Heart right ventricle (tissue), 16 donors: ENCODE measurements at regions not wholly inside any gene's neighbourhood (a gene's known extent, or its start where the extent isn't known, plus 50 kb on each side); places are given as distances from the start of the nearest gene placed in this dataset.

Experiments used
- ATAC-seq, 8 donors: fragments of 200-7000 bp; cut with Tn5 transposase; one replicate each; pipeline ENCODE4 v1.9.1; 2020; ENCODE audit warnings: mild to moderate bottlenecking in 8 of 8, moderate library complexity in 8 of 8, moderate number of reproducible peaks in 1 of 8
- DNase-seq, 2 donors: peaks; one replicate each; pipeline ENCODE4 v3.0.0-alpha.2; 2020
- H3K27ac ChIP-seq, 10 donors: fragments of 200-600 bp; sonication (generic) in 2 of 10; one replicate each; pipeline versions ENCODE4 v1.5.0 to v1.8.0; 2020 to 2022; ENCODE audit warnings: mild to moderate bottlenecking in 3 of 10
- H3K27me3 ChIP-seq, 7 donors: fragments of 200-600 bp; one replicate each; pipeline ENCODE4 v1.8.0; 2021 to 2022; ENCODE audit warnings: mild to moderate bottlenecking in 2 of 7
- H3K36me3 ChIP-seq, 9 donors: fragments of 200-600 bp; sonication (generic) in 1 of 9; one replicate each; pipeline versions ENCODE4 v1.5.0 to v1.8.0; 2020 to 2022; ENCODE audit warnings: mild to moderate bottlenecking in 2 of 9
- H3K4me1 ChIP-seq, 9 donors: fragments of 200-600 bp; sonication (generic) in 1 of 9; one replicate each; pipeline versions ENCODE4 v1.5.0 to v1.8.0; 2020 to 2022; ENCODE audit warnings: mild to moderate bottlenecking in 4 of 9
- H3K4me3 ChIP-seq, 10 donors: fragments of 200-600 bp; sonication (generic) in 2 of 10; one replicate each; pipeline versions ENCODE4 v1.5.0 to v1.8.0; 2020 to 2022; ENCODE audit warnings: mild to moderate bottlenecking in 7 of 10, moderate library complexity in 2 of 10
- H3K9me3 ChIP-seq, 11 donors: fragments of 200-600 bp in 10 of 11; sonication (generic) in 2 of 11; one replicate each; pipeline versions ENCODE4 v1.5.0 to v1.8.0; 2013 to 2022; ENCODE audit warnings: mild to moderate bottlenecking in 2 of 11, control low read depth in 1 of 11, moderate library complexity in 1 of 11
- WGBS, 2 donors: extraction: QIAGEN DNeasy Blood & Tissue Kit; methylation state at CpG; one replicate each; pipeline ENCODE4 v1.1.7; 2013; ENCODE audit warnings: inconsistent platforms in 1 of 2; 5-methylcytosine and 5-hydroxymethylcytosine counted together
- intact Hi-C, 10 donors: fragments of 100-400 bp; cut with DNase I; formaldehyde crosslinking; loops; one replicate each; pipeline versions ENCODE4 v1.11.1 to v1.14.2; 2022
- TF ChIP-seq, protein P1 (sequence below), 9 donors: fragments of 200-600 bp; sonication (generic) in 2 of 9; IDR thresholded peaks; one replicate each; pipeline versions ENCODE4 v1.5.0 to v1.8.0; 2021 to 2022; ENCODE audit warnings: antibody characterized with exemption in 9 of 9, mild to moderate bottlenecking in 5 of 9, moderate library complexity in 1 of 9
- donor health status: Arrhythmogenic right ventricular cardiomyopathy.
- donor health status: ischemic (EF 13 %, LVEDD 7.1; RV severe dilation, severe dysfunction).
- donor health status: healthy with polysubstance abuse.
- donor health status: DM: no; HTN: yes; CAD: no.
- donor health status: DM: no; HTN: no; CAD: no.
- donor health status: ischemic (EF 25% LVEDD 6.9; RV normal size, moderate dysfunction).
- donor health status: ischemic (EF 25% LVEDD 5.7; RV mildly dilated, moderate dysfunction).
- donor health status: healthy.
- donor health status: DM: yes; HTN: yes; CAD: no.
- donor health status: Ischemic cardiomyopathy.
- donor health status: ischemic (EF 35%, LVEDD 5.7; RV mildly dilated, moderate dysfunction).
- donor health status: nonischemic (EF 11% LVEDD 7.7; RV severe dilation, severe dysfunction).
- donor health status: DM: yes; HTN: yes; CAD: no.
- donor health status: PGD.
- donor health status: ischemic (EF 29% LVEDD 5.4; RV normal size, mild dysfunction).
- donor health status: nonischemic (EF 23%, LVEDD 6.1; RV moderate dilation, normal function).

- TF ChIP-seq, protein P1, sequence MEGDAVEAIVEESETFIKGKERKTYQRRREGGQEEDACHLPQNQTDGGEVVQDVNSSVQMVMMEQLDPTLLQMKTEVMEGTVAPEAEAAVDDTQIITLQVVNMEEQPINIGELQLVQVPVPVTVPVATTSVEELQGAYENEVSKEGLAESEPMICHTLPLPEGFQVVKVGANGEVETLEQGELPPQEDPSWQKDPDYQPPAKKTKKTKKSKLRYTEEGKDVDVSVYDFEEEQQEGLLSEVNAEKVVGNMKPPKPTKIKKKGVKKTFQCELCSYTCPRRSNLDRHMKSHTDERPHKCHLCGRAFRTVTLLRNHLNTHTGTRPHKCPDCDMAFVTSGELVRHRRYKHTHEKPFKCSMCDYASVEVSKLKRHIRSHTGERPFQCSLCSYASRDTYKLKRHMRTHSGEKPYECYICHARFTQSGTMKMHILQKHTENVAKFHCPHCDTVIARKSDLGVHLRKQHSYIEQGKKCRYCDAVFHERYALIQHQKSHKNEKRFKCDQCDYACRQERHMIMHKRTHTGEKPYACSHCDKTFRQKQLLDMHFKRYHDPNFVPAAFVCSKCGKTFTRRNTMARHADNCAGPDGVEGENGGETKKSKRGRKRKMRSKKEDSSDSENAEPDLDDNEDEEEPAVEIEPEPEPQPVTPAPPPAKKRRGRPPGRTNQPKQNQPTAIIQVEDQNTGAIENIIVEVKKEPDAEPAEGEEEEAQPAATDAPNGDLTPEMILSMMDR (IDR thresholded peaks at IDR 0.05), result no peak
- H3K27ac ChIP-seq, result no peak overlapping the region
- WGBS, 2 donors, result 75 to 79% methylated on average over 6 of the region's 6 CpGs
- no peaks in the 10 kb centered on the region for H3K36me3 ChIP-seq
- intact Hi-C loops, result no loop called here
- H3K4me1 ChIP-seq, result no peaks in the 10 kb centered on the region
- H3K9me3 ChIP-seq, result peaks cover 0 to 38% (median 14%) of the 10 kb centered on the region in 11 donors
- H3K4me3 ChIP-seq, result no peak overlapping the region
- peaks cover 0 to 4% (median 0%) of the 10 kb centered on the region in 7 donors for H3K27me3 ChIP-seq
- DNase-seq (no peak), ATAC-seq (peak in 2 of 8 donors; percentile 38 to 39)
These were observed 274.8 kb upstream of the AJAP1 start for GRCh38 chr1:4379451-4380175.

DNA sequence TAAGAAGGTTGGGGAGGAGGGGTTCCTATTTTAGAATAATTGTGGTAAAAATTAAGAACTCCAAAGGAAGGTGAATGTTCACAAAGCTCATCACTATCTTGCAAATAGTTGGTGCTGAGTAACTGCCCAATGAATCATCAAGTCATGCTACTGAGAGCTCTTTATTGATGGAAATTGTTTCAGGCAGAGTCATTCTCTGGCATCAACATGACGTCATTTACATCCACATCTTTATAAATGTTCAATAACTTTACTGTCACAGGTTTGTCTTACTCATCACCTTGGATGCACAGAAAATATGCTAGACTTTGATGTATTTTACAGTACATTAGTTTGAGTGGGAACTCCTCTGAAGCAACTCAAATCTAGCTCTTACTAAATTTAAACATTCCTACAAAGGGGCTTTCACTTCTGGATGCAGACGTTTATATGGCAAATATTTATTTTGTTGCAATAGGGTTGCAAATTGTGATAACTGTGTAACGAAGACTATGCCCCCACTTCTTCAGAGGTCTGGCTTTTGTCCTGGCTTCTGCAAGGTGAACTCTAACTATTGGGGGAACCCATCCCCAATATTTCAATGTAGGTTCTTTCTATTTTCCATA is 273.7 kb upstream of the AJAP1 start:
- Histone ChIP-seq H3K4me3 (no peak overlapping the region), H3K27me3 (peaks cover 0 to 4% (median 0%) of the 10 kb centered on the region in 7 donors), H3K27ac (no peak overlapping the region), H3K9me3 (peaks cover 0 to 38% (median 14%) of the 10 kb centered on the region in 11 donors), H3K4me1 (no peaks in the 10 kb centered on the region), H3K36me3 (no peaks in the 10 kb centered on the region)
- intact Hi-C loops, result no loop called here
- ATAC-seq (no peak), DNase-seq (no peak)
- 47 to 50% methylated on average over 3 of the region's 3 CpGs for WGBS, 2 donors
- TF ChIP-seq, protein P1 (IDR thresholded peaks at IDR 0.05), result no peak

DNA sequence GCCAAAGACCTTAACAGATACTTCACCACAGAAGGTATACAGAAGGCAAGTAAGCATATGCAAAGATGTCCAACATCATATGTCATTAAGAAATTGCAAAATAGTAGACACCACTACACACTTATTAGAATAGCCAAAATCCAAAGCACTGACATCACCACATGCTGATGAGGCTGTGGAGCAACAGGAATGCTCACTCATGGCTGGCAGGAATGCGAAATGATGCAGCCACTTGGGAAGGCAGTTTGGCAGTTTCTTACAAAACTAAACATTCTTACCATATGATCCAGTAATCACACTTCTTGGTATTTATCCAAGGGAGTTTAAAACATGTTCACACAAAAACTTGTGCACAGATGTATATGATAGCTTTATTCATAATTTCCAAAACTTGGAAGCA is 261.2 kb upstream of the AJAP1 start:
- 36 to 57% methylated on average over 1 of the region's 1 CpG for WGBS, 2 donors
- H3K4me3 ChIP-seq, result no peak overlapping the region
- ATAC-seq (no peak), DNase-seq (no peak)
- intact Hi-C loops, result no loop called here
- peaks cover 0 to 10% (median 0%) of the 10 kb centered on the region in 7 donors for H3K27me3 ChIP-seq
- TF ChIP-seq, protein P1 (IDR thresholded peaks at IDR 0.05), result no peak
- H3K36me3 ChIP-seq, result no peaks in the 10 kb centered on the region
- H3K4me1 ChIP-seq, result peaks cover 0 to 9% (median 0%) of the 10 kb centered on the region in 9 donors
- peaks cover 0 to 33% (median 8%) of the 10 kb centered on the region in 11 donors for H3K9me3 ChIP-seq
- no peak overlapping the region for H3K27ac ChIP-seq

DNA sequence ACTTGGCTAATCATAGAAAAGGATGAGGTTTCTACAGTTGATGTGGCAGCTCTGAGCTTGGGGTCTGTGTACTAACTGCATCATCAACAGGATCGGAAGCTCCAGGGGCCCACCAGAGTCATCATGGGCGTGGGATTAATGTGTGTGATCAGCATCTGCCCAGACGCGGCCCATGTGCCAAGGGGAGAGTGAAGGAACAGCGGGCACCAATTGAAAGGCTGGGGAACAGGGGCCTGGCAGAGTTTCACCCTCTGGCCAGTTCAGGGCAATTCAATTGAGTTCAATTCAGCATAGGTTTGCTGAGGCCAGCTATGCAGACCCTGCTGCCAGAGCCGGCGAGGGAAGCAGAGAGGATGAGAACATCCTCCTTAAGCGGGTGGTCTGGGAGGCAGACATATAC is 260.0 kb upstream of the AJAP1 start:
- WGBS, 2 donors, result 74 to 92% methylated on average over 8 of the region's 8 CpGs
- TF ChIP-seq, protein P1 (IDR thresholded peaks at IDR 0.05), result no peak
- DNase-seq (no peak), ATAC-seq (no peak)
- Histone ChIP-seq H3K27ac (no peak overlapping the region), H3K4me1 (peaks cover 0 to 9% (median 0%) of the 10 kb centered on the region in 9 donors), H3K4me3 (no peak overlapping the region), H3K36me3 (no peaks in the 10 kb centered on the region), H3K27me3 (peaks cover 0 to 10% (median 0%) of the 10 kb centered on the region in 7 donors), H3K9me3 (peaks cover 0 to 33% (median 8%) of the 10 kb centered on the region in 11 donors)
- intact Hi-C loops, result no loop called here
